GM23338 (cell line): ENCODE measurements at regions not wholly inside any gene's neighbourhood (a gene's known extent, or its start where the extent isn't known, plus 50 kb on each side); places are given as distances from the start of the nearest gene placed in this dataset.

Source experiments
- ATAC-seq: fragments of 200-7000 bp; cut with Tn5 transposase; 3 replicates; pipeline ENCODE4 v1.9.1; 2020
- DNase-seq: peaks from one replicate; pipeline ENCODE4 v3.0.0-alpha.2; 2015; ENCODE audit warnings: low spot score
- H2AFZ ChIP-seq: fragments of 200-600 bp; sonication (generic); 2 replicates; pipeline ENCODE4 v1.8.0; 2016; ENCODE audit warnings: antibody characterized with exemption, mild to moderate bottlenecking, moderate library complexity
- H3F3A ChIP-seq: fragments of 200-600 bp; sonication (generic); replicated peaks from 2 replicates; pipeline ENCODE4 v1.8.0; 2017; ENCODE audit warnings: antibody characterized with exemption, mixed run types, low read depth
- H3K27ac ChIP-seq: fragments of 200-600 bp; sonication (generic); 2 replicates; pipeline ENCODE4 v1.6.1; 2016; ENCODE audit warnings: low read depth
- H3K27me3 ChIP-seq: fragments of 200-600 bp; sonication (generic); 2 replicates; pipeline ENCODE4 v1.8.0; 2016; ENCODE audit warnings: mild to moderate bottlenecking, mixed run types, moderate library complexity; ENCODE audit not compliant: insufficient read depth
- H3K36me3 ChIP-seq: fragments of 200-600 bp; sonication (generic); 2 replicates; pipeline ENCODE4 v1.8.0; 2016; ENCODE audit warnings: mild to moderate bottlenecking; ENCODE audit not compliant: insufficient read depth
- H3K4me1 ChIP-seq: fragments of 200-600 bp; sonication (generic); 2 replicates; pipeline ENCODE4 v1.8.0; 2016; ENCODE audit warnings: mild to moderate bottlenecking, moderate library complexity; ENCODE audit not compliant: insufficient read depth
- H3K4me2 ChIP-seq: fragments of 200-600 bp; sonication (generic); 2 replicates; pipeline ENCODE4 v1.7.1; 2017; ENCODE audit warnings: mixed run types
- H3K4me3 ChIP-seq: fragments of 200-600 bp; sonication (generic); 2 replicates; pipeline ENCODE4 v1.6.1; 2016; ENCODE audit warnings: mixed run types
- H3K79me2 ChIP-seq: fragments of 200-600 bp; sonication (generic); replicated peaks from 2 replicates; pipeline ENCODE4 v1.8.0; 2017; ENCODE audit warnings: mild to moderate bottlenecking; ENCODE audit not compliant: insufficient read depth
- H3K9me2 ChIP-seq: fragments of 200-600 bp; sonication (generic); 2 replicates; pipeline ENCODE4 v1.8.0; 2017; ENCODE audit not compliant: insufficient read depth
- H4K20me1 ChIP-seq: fragments of 200-600 bp; sonication (generic); replicated peaks from 2 replicates; pipeline ENCODE4 v1.8.0; 2017; ENCODE audit warnings: mild to moderate bottlenecking; ENCODE audit not compliant: insufficient read depth
- H3K27ac Mint-ChIP-seq: 2 replicates; pipeline ENCODE4 v1.8.0; 2020; ENCODE audit warnings: inconsistent platforms, mild to moderate bottlenecking, moderate library complexity, mixed read lengths
- H3K27me3 Mint-ChIP-seq: 3 replicates; pipeline ENCODE4 v1.8.0; 2022; ENCODE audit warnings: low read depth, mild to moderate bottlenecking, moderate library complexity, mixed read lengths, inconsistent platforms; ENCODE audit not compliant: insufficient read depth, poor library complexity
- H3K36me3 Mint-ChIP-seq: 3 replicates; pipeline ENCODE4 v1.8.0; 2021; ENCODE audit warnings: low read depth, mild to moderate bottlenecking, inconsistent platforms, moderate library complexity, mixed read lengths
- H3K4me1 Mint-ChIP-seq: 3 replicates; pipeline ENCODE4 v1.8.0; 2020; ENCODE audit warnings: mild to moderate bottlenecking, inconsistent platforms, mixed read lengths
- H3K4me3 Mint-ChIP-seq: 3 replicates; pipeline ENCODE4 v1.8.0; 2021; ENCODE audit warnings: moderate library complexity, mild to moderate bottlenecking, inconsistent platforms, mixed read lengths
- H3K9me3 Mint-ChIP-seq: 3 replicates; pipeline ENCODE4 v1.8.0; 2020; ENCODE audit warnings: moderate library complexity, mild to moderate bottlenecking, inconsistent platforms, mixed read lengths
- CREB1 ChIP-seq: fragments of 250-450 bp; sonication (Bioruptor Pico); IDR thresholded peaks from 2 replicates; pipeline ENCODE4 v1.5.0; 2020; ENCODE audit warnings: low read depth, mild to moderate bottlenecking, moderate library complexity
- ETS1 ChIP-seq: IDR thresholded peaks from 2 replicates; pipeline ENCODE4 v1.6.1; 2016; ENCODE audit warnings: antibody characterized with exemption
- EZH2 ChIP-seq: fragments of 200-600 bp; sonication (generic); IDR thresholded peaks from one replicate; pipeline ENCODE4 v1.8.0; 2017; ENCODE audit warnings: antibody characterized with exemption, mild to moderate bottlenecking, low read depth; ENCODE audit not compliant: unreplicated experiment
- EZH2phosphoT487 ChIP-seq: fragments of 200-600 bp; sonication (generic); IDR thresholded peaks from one replicate; pipeline ENCODE4 v1.8.1; 2018; ENCODE audit warnings: antibody characterized with exemption; ENCODE audit not compliant: unreplicated experiment
- JUNB ChIP-seq: IDR thresholded peaks from one replicate; pipeline ENCODE4 v1.6.1; 2016; ENCODE audit warnings: antibody characterized with exemption; ENCODE audit not compliant: unreplicated experiment
- NANOG ChIP-seq: IDR thresholded peaks from 2 replicates; pipeline ENCODE4 v1.6.1; 2016; ENCODE audit warnings: antibody characterized with exemption, borderline replicate concordance
- POLR2AphosphoS5 ChIP-seq: IDR thresholded peaks from 2 replicates; pipeline ENCODE4 v1.6.1; 2016; ENCODE audit warnings: antibody characterized with exemption, low read depth
- STAT1 ChIP-seq: IDR thresholded peaks from one replicate; pipeline ENCODE4 v1.6.1; 2016; ENCODE audit warnings: antibody characterized with exemption; ENCODE audit not compliant: unreplicated experiment
- ZNF114 ChIP-seq: fragments of 250-450 bp; sonication (Bioruptor Pico); IDR thresholded peaks from 2 replicates; pipeline ENCODE4 v1.5.0; 2020; ENCODE audit warnings: mild to moderate bottlenecking, moderate library complexity
- ZNF462 ChIP-seq: fragments of 250-450 bp; sonication (Bioruptor Pico); IDR thresholded peaks from 2 replicates; pipeline ENCODE4 v1.5.0; 2020; ENCODE audit warnings: mild to moderate bottlenecking, moderate library complexity
- TF ChIP-seq, protein P1 (sequence below): IDR thresholded peaks from one replicate; pipeline ENCODE4 v1.6.1; 2018; ENCODE audit warnings: antibody characterized with exemption; ENCODE audit not compliant: unreplicated experiment
- TF ChIP-seq, protein P2 (sequence below), 2 experiments: fragments of 200-600 bp in 1 of 2; sonication (generic) in 1 of 2; conservative IDR thresholded peaks; 2 replicates each; pipeline versions ENCODE4 v1.5.1 to v1.6.1; 2016 to 2017; ENCODE audit warnings: antibody characterized with exemption in 2 of 2, low read depth in 2 of 2, mild to moderate bottlenecking in 2 of 2, moderate library complexity in 1 of 2

DNA sequence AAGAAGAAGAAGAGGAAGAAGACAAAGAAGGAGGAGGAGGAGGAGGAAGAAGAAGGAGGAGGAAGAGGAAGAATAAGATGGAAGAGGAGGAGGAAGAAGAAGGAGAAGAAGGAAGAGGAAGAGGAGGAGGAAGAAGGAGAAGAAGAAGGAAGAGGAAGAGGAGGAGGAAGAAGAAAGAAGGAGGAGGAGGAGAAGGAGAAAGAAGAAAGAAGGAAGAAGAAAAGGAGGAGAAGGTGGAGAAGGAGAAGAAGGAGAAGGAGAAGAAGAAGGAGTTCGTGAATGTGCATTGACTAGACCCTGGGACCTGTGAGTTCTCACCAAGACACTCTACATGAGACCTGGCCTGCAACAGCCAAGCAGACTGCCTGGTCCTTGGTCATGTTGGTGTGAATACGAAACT is 131.7 kb upstream of the ERRFI1 start (continued):
- no peak for TF ChIP-seq ETS1
- TF ChIP-seq JUNB, result no peak
- TF ChIP-seq, protein P1, sequence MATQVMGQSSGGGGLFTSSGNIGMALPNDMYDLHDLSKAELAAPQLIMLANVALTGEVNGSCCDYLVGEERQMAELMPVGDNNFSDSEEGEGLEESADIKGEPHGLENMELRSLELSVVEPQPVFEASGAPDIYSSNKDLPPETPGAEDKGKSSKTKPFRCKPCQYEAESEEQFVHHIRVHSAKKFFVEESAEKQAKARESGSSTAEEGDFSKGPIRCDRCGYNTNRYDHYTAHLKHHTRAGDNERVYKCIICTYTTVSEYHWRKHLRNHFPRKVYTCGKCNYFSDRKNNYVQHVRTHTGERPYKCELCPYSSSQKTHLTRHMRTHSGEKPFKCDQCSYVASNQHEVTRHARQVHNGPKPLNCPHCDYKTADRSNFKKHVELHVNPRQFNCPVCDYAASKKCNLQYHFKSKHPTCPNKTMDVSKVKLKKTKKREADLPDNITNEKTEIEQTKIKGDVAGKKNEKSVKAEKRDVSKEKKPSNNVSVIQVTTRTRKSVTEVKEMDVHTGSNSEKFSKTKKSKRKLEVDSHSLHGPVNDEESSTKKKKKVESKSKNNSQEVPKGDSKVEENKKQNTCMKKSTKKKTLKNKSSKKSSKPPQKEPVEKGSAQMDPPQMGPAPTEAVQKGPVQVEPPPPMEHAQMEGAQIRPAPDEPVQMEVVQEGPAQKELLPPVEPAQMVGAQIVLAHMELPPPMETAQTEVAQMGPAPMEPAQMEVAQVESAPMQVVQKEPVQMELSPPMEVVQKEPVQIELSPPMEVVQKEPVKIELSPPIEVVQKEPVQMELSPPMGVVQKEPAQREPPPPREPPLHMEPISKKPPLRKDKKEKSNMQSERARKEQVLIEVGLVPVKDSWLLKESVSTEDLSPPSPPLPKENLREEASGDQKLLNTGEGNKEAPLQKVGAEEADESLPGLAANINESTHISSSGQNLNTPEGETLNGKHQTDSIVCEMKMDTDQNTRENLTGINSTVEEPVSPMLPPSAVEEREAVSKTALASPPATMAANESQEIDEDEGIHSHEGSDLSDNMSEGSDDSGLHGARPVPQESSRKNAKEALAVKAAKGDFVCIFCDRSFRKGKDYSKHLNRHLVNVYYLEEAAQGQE, result no peak
- no peak for TF ChIP-seq ZNF114 (CRISPR knock-in tag)
- TF ChIP-seq EZH2, result no peak
- no peak for TF ChIP-seq NANOG
- TF ChIP-seq CREB1 (CRISPR knock-in tag), result no peak
- TF ChIP-seq, protein P2, sequence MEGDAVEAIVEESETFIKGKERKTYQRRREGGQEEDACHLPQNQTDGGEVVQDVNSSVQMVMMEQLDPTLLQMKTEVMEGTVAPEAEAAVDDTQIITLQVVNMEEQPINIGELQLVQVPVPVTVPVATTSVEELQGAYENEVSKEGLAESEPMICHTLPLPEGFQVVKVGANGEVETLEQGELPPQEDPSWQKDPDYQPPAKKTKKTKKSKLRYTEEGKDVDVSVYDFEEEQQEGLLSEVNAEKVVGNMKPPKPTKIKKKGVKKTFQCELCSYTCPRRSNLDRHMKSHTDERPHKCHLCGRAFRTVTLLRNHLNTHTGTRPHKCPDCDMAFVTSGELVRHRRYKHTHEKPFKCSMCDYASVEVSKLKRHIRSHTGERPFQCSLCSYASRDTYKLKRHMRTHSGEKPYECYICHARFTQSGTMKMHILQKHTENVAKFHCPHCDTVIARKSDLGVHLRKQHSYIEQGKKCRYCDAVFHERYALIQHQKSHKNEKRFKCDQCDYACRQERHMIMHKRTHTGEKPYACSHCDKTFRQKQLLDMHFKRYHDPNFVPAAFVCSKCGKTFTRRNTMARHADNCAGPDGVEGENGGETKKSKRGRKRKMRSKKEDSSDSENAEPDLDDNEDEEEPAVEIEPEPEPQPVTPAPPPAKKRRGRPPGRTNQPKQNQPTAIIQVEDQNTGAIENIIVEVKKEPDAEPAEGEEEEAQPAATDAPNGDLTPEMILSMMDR (conservative IDR thresholded peaks at IDR 0.05; ENCODE audit: low read depth in 2 of 2), result no peak
- TF ChIP-seq EZH2phosphoT487, result no peak

DNA sequence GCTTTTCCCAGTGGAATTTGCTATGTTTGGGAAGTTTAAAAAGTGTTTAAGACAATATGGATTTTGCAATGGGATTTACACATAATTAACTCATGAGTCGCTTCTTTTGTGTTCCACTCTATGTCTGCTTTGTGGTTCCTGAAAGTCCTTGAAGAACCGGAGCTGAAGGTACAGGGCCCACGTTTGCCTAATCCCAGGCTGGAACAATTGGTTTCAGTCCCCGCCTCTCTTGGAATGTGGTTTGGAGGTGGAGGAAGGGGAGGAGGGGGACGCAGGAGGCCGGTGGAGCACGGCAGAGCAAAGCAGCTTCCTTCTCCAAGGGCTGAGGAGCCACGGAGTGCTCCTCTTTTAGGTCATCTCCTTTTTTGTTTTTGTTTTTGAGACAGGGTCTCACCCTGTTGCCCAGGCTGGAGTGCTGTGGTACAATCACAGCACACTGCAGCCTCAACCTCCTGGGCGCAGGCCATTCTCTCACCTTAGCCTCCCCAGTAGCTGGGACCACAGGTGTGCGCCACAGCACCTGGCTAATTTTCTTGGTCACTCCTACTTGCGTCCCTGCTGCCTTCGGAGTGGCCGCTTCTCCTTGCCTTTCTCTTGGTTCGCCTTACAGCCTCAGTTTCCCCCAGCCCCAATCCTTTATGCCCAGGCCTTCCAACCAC is 129.5 kb upstream of the ERRFI1 start:
- no peak overlapping the region for H3K4me3 Mint-ChIP-seq
- Histone ChIP-seq H3K4me3 (no peak overlapping the region), H3K27me3 (no peaks in the 10 kb centered on the region), H3K79me2 (no peaks in the 10 kb centered on the region), H3K27ac (no peak overlapping the region), H3K4me1 (peaks cover 7% of the 10 kb centered on the region), H3F3A (no peaks in the 10 kb centered on the region), H3K9me2 (no peaks in the 10 kb centered on the region), H4K20me1 (no peaks in the 10 kb centered on the region), H3K4me2 (no peak overlapping the region), H3K36me3 (no peaks in the 10 kb centered on the region), H2AFZ (peak overlapping the region; percentile 23; the same call in 1 of the 2 replicates)
- peak; percentile 54; the same call in 1 of the 2 replicates for TF ChIP-seq ZNF462 (CRISPR knock-in tag)
- TF ChIP-seq POLR2AphosphoS5, result no peak
- no peak for TF ChIP-seq STAT1
- peaks cover 11% of the 10 kb centered on the region for H3K4me1 Mint-ChIP-seq
- H3K27ac Mint-ChIP-seq, result no peak overlapping the region
- H3K27me3 Mint-ChIP-seq, result peaks cover 5% of the 10 kb centered on the region
- peaks cover 8% of the 10 kb centered on the region for H3K9me3 Mint-ChIP-seq
- H3K36me3 Mint-ChIP-seq, result peaks cover 9% of the 10 kb centered on the region; the same call in 2 of the 3 replicates
- DNase-seq (peak; percentile 63), ATAC-seq (peak; percentile 89)
